ENCODE measurements at regions not wholly inside any gene's neighbourhood (a gene's known extent, or its start where the extent isn't known, plus 50 kb on each side); places are given as distances from the start of the nearest gene placed in this dataset.

GRCh38 chr6:14964556-14965270, 281.2 kb upstream of the JARID2 start:
- ChIA-PET POLR2A (no interaction called here), CTCF (no interaction called here)
- H3K4me2 ChIP-seq: no peak overlapping the region
- H3K9me3 ChIP-seq: no peaks in the 10 kb centered on the region
- H2AFZ ChIP-seq (ENCODE audit: low read depth): no peak overlapping the region
- no peak for TF ChIP-seq SMC3 (IDR thresholded peaks at IDR 0.05; ENCODE audit: low read depth, low read length)
- TF ChIP-seq MEF2A (IDR thresholded peaks at IDR 0.05; ENCODE audit: borderline replicate concordance, low read depth): no peak
- no peak overlapping the region for H3K9ac ChIP-seq
- H3K9me2 ChIP-seq: no peaks in the 10 kb centered on the region
- no peaks in the 10 kb centered on the region for H3K79me2 ChIP-seq (ENCODE audit: insufficient read depth)
- no peak for DNase-seq
- 62% methylated on average over 11 of the region's 11 CpGs for WGBS (ENCODE audit: low lambda C conversion rate)
- H3K27ac ChIP-seq (ENCODE audit: low read depth in 2 of 2, low read length in 1 of 2): no peak overlapping the region
- H4K20me1 ChIP-seq (ENCODE audit: insufficient read depth): no peaks in the 10 kb centered on the region
- H3K27me3 ChIP-seq (ENCODE audit: insufficient read depth): no peaks in the 10 kb centered on the region
- no peaks in the 10 kb centered on the region; a peak in 1 of 4 replicates for H3K4me1 ChIP-seq (ENCODE audit: control insufficient read depth in 1 of 2, insufficient read depth in 2 of 2, low read depth in 1 of 2, low read length in 1 of 2)
- no peak overlapping the region for H3K4me3 ChIP-seq (ENCODE audit: low read depth in 2 of 2, low read length in 1 of 2)
- H3F3A ChIP-seq (replicated peaks; ENCODE audit: insufficient read depth): no peaks in the 10 kb centered on the region
- no peaks in the 10 kb centered on the region for H3K36me3 ChIP-seq (replicated peaks in 1 of 2; ENCODE audit: control insufficient read depth in 1 of 2, insufficient read depth in 2 of 2, low read length in 1 of 2)

- TF ChIP-seq CHD2 (IDR thresholded peaks at IDR 0.05; ENCODE audit: low read length, partially characterized antibody) (no peak), RFX5 (IDR thresholded peaks at IDR 0.05; ENCODE audit: low read length) (no peak), FOSL2 (IDR thresholded peaks at IDR 0.05; ENCODE audit: borderline replicate concordance, low read depth) (no peak), GATA2 (CRISPR knock-in tag; IDR thresholded peaks at IDR 0.05) (no peak), JUND (IDR thresholded peaks at IDR 0.05) (no peak), FOXJ3 (CRISPR knock-in tag; IDR thresholded peaks at IDR 0.05) (no peak), ELF1 (IDR thresholded peaks at IDR 0.05) (no peak), TCF12 (IDR thresholded peaks at IDR 0.05) (no peak)
- Histone ChIP-seq H3K4me3 (ENCODE audit: low read depth in 2 of 2, low read length in 1 of 2) (no peak overlapping the region), H3K27ac (ENCODE audit: low read depth in 2 of 2, low read length in 1 of 2) (no peak overlapping the region), H3F3A (replicated peaks; ENCODE audit: insufficient read depth) (no peaks in the 10 kb centered on the region), H3K9me2 (no peaks in the 10 kb centered on the region), H3K4me1 (ENCODE audit: control insufficient read depth in 1 of 2, insufficient read depth in 2 of 2, low read depth in 1 of 2, low read length in 1 of 2) (no peaks in the 10 kb centered on the region; a peak in 1 of 4 replicates), H3K27me3 (ENCODE audit: insufficient read depth) (no peaks in the 10 kb centered on the region), H3K79me2 (ENCODE audit: insufficient read depth) (no peaks in the 10 kb centered on the region), H3K36me3 (replicated peaks in 1 of 2; ENCODE audit: control insufficient read depth in 1 of 2, insufficient read depth in 2 of 2, low read length in 1 of 2) (no peaks in the 10 kb centered on the region), H3K4me2 (no peak overlapping the region), H3K9ac (no peak overlapping the region), H2AFZ (ENCODE audit: low read depth) (no peak overlapping the region), H4K20me1 (ENCODE audit: insufficient read depth) (no peaks in the 10 kb centered on the region), H3K9me3 (no peaks in the 10 kb centered on the region)
- ChIA-PET CTCF (no interaction called here), POLR2A (no interaction called here)
- 62% methylated on average over 10 of the region's 10 CpGs for WGBS (ENCODE audit: low lambda C conversion rate)
- no peak for DNase-seq
Measured at GRCh38 chr6:14965424-14966075, 280.3 kb upstream of the JARID2 start.

- CTCF ChIA-PET: no interaction called here
- Histone ChIP-seq H3K27ac (ENCODE audit: low read depth in 2 of 2, low read length in 1 of 2) (no peak overlapping the region), H3F3A (replicated peaks; ENCODE audit: insufficient read depth) (no peaks in the 10 kb centered on the region), H3K79me2 (ENCODE audit: insufficient read depth) (no peaks in the 10 kb centered on the region), H3K4me1 (ENCODE audit: control insufficient read depth in 1 of 2, insufficient read depth in 2 of 2, low read depth in 1 of 2, low read length in 1 of 2) (no peaks in the 10 kb centered on the region), H3K4me2 (no peak overlapping the region), H3K9me2 (no peaks in the 10 kb centered on the region), H4K20me1 (ENCODE audit: insufficient read depth) (no peaks in the 10 kb centered on the region), H3K4me3 (ENCODE audit: low read depth in 2 of 2, low read length in 1 of 2) (no peak overlapping the region), H3K9ac (no peak overlapping the region), H3K27me3 (ENCODE audit: insufficient read depth) (no peaks in the 10 kb centered on the region), H3K36me3 (replicated peaks in 1 of 2; ENCODE audit: control insufficient read depth in 1 of 2, insufficient read depth in 2 of 2, low read length in 1 of 2) (no peaks in the 10 kb centered on the region), H3K9me3 (no peaks in the 10 kb centered on the region), H2AFZ (ENCODE audit: low read depth) (no peak overlapping the region)
- TF ChIP-seq RCOR1 (IDR thresholded peaks at IDR 0.05; ENCODE audit: low read length) (no peak), RAD21 (IDR thresholded peaks at IDR 0.05; ENCODE audit: low read length) (no peak), MXI1 (IDR thresholded peaks at IDR 0.05; ENCODE audit: low read depth, low read length) (no peak)
- POLR2A ChIA-PET: no interaction called here
- 48% methylated on average over 8 of the region's 8 CpGs for WGBS (ENCODE audit: low lambda C conversion rate)
- DNase-seq: no peak
Measured at GRCh38 chr6:14966096-14966905, 279.6 kb upstream of the JARID2 start.

Measured in SK-N-SH (cell line).